Neural progenitor cell (in vitro differentiated cells): ENCODE measurements at regions not wholly inside any gene's neighbourhood (a gene's known extent, or its start where the extent isn't known, plus 50 kb on each side); places are given as distances from the start of the nearest gene placed in this dataset.

Experiments used
- CTCF ChIP-seq: fragments of 200-600 bp; sonication (generic); IDR thresholded peaks from 2 replicates; pipeline ENCODE4 v1.5.1; 2017; ENCODE audit warnings: antibody characterized with exemption, mild to moderate bottlenecking
- EZH2 ChIP-seq: fragments of 200-600 bp; sonication (generic); IDR thresholded peaks from 2 replicates; pipeline ENCODE4 v1.6.1; 2017; ENCODE audit warnings: antibody characterized with exemption, mild to moderate bottlenecking, moderate library complexity

- TF ChIP-seq CTCF (no peak), EZH2 (no peak)
These were observed 68.7 kb upstream of the WIPF1 start for GRCh38 chr2:174666312-174666711.
